GM23338 (cell line): ENCODE measurements at regions not wholly inside any gene's neighbourhood (a gene's known extent, or its start where the extent isn't known, plus 50 kb on each side); places are given as distances from the start of the nearest gene placed in this dataset.
"Not testable (repeated sequence)": the region's sequence is repeated elsewhere in the genome, so short reads cannot be mapped to it uniquely, and the experiment has no call there.

Experiments used
- ATAC-seq: fragments of 200-7000 bp; cut with Tn5 transposase; 3 replicates; pipeline ENCODE4 v1.9.1; 2020
- DNase-seq: peaks from one replicate; pipeline ENCODE4 v3.0.0-alpha.2; 2015; ENCODE audit warnings: low spot score
- H2AFZ ChIP-seq: fragments of 200-600 bp; sonication (generic); 2 replicates; pipeline ENCODE4 v1.8.0; 2016; ENCODE audit warnings: antibody characterized with exemption, mild to moderate bottlenecking, moderate library complexity
- H3F3A ChIP-seq: fragments of 200-600 bp; sonication (generic); replicated peaks from 2 replicates; pipeline ENCODE4 v1.8.0; 2017; ENCODE audit warnings: antibody characterized with exemption, mixed run types, low read depth
- H3K27ac ChIP-seq: fragments of 200-600 bp; sonication (generic); 2 replicates; pipeline ENCODE4 v1.6.1; 2016; ENCODE audit warnings: low read depth
- H3K27me3 ChIP-seq: fragments of 200-600 bp; sonication (generic); 2 replicates; pipeline ENCODE4 v1.8.0; 2016; ENCODE audit warnings: mild to moderate bottlenecking, mixed run types, moderate library complexity; ENCODE audit not compliant: insufficient read depth
- H3K36me3 ChIP-seq: fragments of 200-600 bp; sonication (generic); 2 replicates; pipeline ENCODE4 v1.8.0; 2016; ENCODE audit warnings: mild to moderate bottlenecking; ENCODE audit not compliant: insufficient read depth
- H3K4me1 ChIP-seq: fragments of 200-600 bp; sonication (generic); 2 replicates; pipeline ENCODE4 v1.8.0; 2016; ENCODE audit warnings: mild to moderate bottlenecking, moderate library complexity; ENCODE audit not compliant: insufficient read depth
- H3K4me2 ChIP-seq: fragments of 200-600 bp; sonication (generic); 2 replicates; pipeline ENCODE4 v1.7.1; 2017; ENCODE audit warnings: mixed run types
- H3K4me3 ChIP-seq: fragments of 200-600 bp; sonication (generic); 2 replicates; pipeline ENCODE4 v1.6.1; 2016; ENCODE audit warnings: mixed run types
- H3K79me2 ChIP-seq: fragments of 200-600 bp; sonication (generic); replicated peaks from 2 replicates; pipeline ENCODE4 v1.8.0; 2017; ENCODE audit warnings: mild to moderate bottlenecking; ENCODE audit not compliant: insufficient read depth
- H3K9me2 ChIP-seq: fragments of 200-600 bp; sonication (generic); 2 replicates; pipeline ENCODE4 v1.8.0; 2017; ENCODE audit not compliant: insufficient read depth
- H4K20me1 ChIP-seq: fragments of 200-600 bp; sonication (generic); replicated peaks from 2 replicates; pipeline ENCODE4 v1.8.0; 2017; ENCODE audit warnings: mild to moderate bottlenecking; ENCODE audit not compliant: insufficient read depth
- H3K27ac Mint-ChIP-seq: 2 replicates; pipeline ENCODE4 v1.8.0; 2020; ENCODE audit warnings: inconsistent platforms, mild to moderate bottlenecking, moderate library complexity, mixed read lengths
- H3K27me3 Mint-ChIP-seq: 3 replicates; pipeline ENCODE4 v1.8.0; 2022; ENCODE audit warnings: low read depth, mild to moderate bottlenecking, moderate library complexity, mixed read lengths, inconsistent platforms; ENCODE audit not compliant: insufficient read depth, poor library complexity
- H3K36me3 Mint-ChIP-seq: 3 replicates; pipeline ENCODE4 v1.8.0; 2021; ENCODE audit warnings: low read depth, mild to moderate bottlenecking, inconsistent platforms, moderate library complexity, mixed read lengths
- H3K4me1 Mint-ChIP-seq: 3 replicates; pipeline ENCODE4 v1.8.0; 2020; ENCODE audit warnings: mild to moderate bottlenecking, inconsistent platforms, mixed read lengths
- H3K4me3 Mint-ChIP-seq: 3 replicates; pipeline ENCODE4 v1.8.0; 2021; ENCODE audit warnings: moderate library complexity, mild to moderate bottlenecking, inconsistent platforms, mixed read lengths
- H3K9me3 Mint-ChIP-seq: 3 replicates; pipeline ENCODE4 v1.8.0; 2020; ENCODE audit warnings: moderate library complexity, mild to moderate bottlenecking, inconsistent platforms, mixed read lengths
- CREB1 ChIP-seq: fragments of 250-450 bp; sonication (Bioruptor Pico); IDR thresholded peaks from 2 replicates; pipeline ENCODE4 v1.5.0; 2020; ENCODE audit warnings: low read depth, mild to moderate bottlenecking, moderate library complexity
- ZNF331 ChIP-seq: fragments of 250-450 bp; sonication (Bioruptor Pico); IDR thresholded peaks from 2 replicates; pipeline ENCODE4 v1.5.0; 2020; ENCODE audit warnings: low read depth, mild to moderate bottlenecking, moderate library complexity
- TF ChIP-seq, protein P1 (sequence below): IDR thresholded peaks from one replicate; pipeline ENCODE4 v1.6.1; 2018; ENCODE audit warnings: antibody characterized with exemption; ENCODE audit not compliant: unreplicated experiment
- TF ChIP-seq, protein P2 (sequence below): IDR thresholded peaks from 2 replicates; pipeline ENCODE4 v1.6.1; 2016; ENCODE audit warnings: antibody characterized with exemption

DNA sequence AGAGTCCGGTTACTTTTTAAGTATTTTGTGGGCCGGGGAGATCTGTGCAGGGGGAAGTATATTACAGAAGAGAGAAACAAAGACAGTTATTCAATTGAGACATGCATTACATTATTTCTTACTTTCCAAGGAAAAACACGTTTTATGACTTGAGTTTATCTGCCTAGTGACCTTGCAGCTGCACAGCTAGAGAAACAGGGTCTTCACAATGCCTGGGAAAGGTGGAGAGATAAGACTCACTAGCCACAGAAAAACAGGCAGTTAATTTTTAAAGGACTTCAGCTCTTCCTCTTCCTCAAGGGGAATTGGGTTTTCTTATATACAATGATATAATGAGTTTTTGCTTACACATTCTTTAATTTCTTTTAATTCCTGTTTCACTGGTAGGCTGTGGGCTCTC is 121.8 kb downstream of the TBX19 start:
- not testable (repeated sequence) for H3K27me3 ChIP-seq, H3F3A ChIP-seq, DNase-seq, H3K27me3 Mint-ChIP-seq, H2AFZ ChIP-seq, H3K36me3 Mint-ChIP-seq, H3K27ac ChIP-seq, H3K4me1 Mint-ChIP-seq, H4K20me1 ChIP-seq, H3K27ac Mint-ChIP-seq, H3K4me2 ChIP-seq, H3K79me2 ChIP-seq, H3K4me3 Mint-ChIP-seq, H3K36me3 ChIP-seq, ATAC-seq, H3K9me3 Mint-ChIP-seq, H3K4me3 ChIP-seq
- Histone ChIP-seq H3K9me2 (0 out of 2 replicates have a peak, but pooled peaks cover 14% of the 10 kb centered on the region), H3K4me1 (peaks cover 13% of the 10 kb centered on the region)

DNA sequence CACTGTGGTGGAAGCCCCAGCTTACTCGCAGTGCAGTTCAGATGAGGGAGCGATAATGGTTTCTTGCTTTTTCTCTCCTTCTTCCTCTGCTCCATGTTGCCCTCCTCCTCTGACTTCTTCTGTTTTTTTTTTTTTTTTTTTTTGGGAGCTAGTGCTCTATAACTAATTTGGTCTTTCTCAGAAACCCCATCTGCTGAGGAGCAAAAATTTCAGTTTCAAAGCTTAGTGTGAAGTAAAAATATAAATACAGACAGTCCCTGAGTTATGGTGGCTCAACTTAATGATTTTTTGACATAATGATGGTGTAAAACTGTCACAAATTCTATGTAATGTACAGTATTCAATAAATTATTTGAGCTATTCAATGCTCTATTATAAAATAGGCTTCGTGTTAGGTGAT is 120.7 kb downstream of the TBX19 start:
- no peaks in the 10 kb centered on the region for H3K9me3 Mint-ChIP-seq
- Histone ChIP-seq H3K27me3 (no peaks in the 10 kb centered on the region), H2AFZ (no peak overlapping the region), H4K20me1 (no peaks in the 10 kb centered on the region), H3F3A (no peaks in the 10 kb centered on the region), H3K4me1 (peaks cover 13% of the 10 kb centered on the region), H3K9me2 (0 out of 2 replicates have a peak, but pooled peaks cover 14% of the 10 kb centered on the region), H3K79me2 (no peaks in the 10 kb centered on the region), H3K36me3 (no peaks in the 10 kb centered on the region), H3K4me2 (no peak overlapping the region), H3K4me3 (no peak overlapping the region), H3K27ac (no peak overlapping the region)
- DNase-seq (no peak), ATAC-seq (no peak)
- H3K4me3 Mint-ChIP-seq = no peak overlapping the region
- no peak overlapping the region for H3K27ac Mint-ChIP-seq
- peaks cover 1% of the 10 kb centered on the region for H3K27me3 Mint-ChIP-seq
- peaks cover 6% of the 10 kb centered on the region for H3K4me1 Mint-ChIP-seq
- no peaks in the 10 kb centered on the region for H3K36me3 Mint-ChIP-seq
- TF ChIP-seq, protein P1, sequence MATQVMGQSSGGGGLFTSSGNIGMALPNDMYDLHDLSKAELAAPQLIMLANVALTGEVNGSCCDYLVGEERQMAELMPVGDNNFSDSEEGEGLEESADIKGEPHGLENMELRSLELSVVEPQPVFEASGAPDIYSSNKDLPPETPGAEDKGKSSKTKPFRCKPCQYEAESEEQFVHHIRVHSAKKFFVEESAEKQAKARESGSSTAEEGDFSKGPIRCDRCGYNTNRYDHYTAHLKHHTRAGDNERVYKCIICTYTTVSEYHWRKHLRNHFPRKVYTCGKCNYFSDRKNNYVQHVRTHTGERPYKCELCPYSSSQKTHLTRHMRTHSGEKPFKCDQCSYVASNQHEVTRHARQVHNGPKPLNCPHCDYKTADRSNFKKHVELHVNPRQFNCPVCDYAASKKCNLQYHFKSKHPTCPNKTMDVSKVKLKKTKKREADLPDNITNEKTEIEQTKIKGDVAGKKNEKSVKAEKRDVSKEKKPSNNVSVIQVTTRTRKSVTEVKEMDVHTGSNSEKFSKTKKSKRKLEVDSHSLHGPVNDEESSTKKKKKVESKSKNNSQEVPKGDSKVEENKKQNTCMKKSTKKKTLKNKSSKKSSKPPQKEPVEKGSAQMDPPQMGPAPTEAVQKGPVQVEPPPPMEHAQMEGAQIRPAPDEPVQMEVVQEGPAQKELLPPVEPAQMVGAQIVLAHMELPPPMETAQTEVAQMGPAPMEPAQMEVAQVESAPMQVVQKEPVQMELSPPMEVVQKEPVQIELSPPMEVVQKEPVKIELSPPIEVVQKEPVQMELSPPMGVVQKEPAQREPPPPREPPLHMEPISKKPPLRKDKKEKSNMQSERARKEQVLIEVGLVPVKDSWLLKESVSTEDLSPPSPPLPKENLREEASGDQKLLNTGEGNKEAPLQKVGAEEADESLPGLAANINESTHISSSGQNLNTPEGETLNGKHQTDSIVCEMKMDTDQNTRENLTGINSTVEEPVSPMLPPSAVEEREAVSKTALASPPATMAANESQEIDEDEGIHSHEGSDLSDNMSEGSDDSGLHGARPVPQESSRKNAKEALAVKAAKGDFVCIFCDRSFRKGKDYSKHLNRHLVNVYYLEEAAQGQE = no peak
- TF ChIP-seq ZNF331 (CRISPR knock-in tag) = no peak

DNA sequence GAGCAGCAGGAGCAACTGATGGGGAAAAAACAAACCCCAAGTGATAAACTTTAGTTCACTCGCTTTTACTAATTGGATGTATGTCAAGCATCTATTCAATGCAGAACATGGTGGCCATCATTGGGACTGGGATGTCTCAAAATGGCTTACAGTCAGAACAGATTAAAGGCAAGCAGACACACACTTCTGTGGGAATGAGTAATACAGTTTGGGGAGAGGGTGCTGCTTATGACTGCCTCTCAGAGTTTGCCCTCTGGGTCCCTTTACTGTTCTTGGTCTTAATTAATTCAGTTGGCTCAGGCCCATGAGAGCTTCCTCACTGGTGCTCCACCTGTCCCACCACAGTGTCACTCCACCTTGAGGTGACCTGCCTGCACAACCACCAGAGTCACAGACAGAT is 119.5 kb downstream of the TBX19 start:
- Histone ChIP-seq H3K4me1 (peaks cover 13% of the 10 kb centered on the region), H3K9me2 (0 out of 2 replicates have a peak, but pooled peaks cover 14% of the 10 kb centered on the region), H3K36me3 (no peaks in the 10 kb centered on the region), H3F3A (no peaks in the 10 kb centered on the region), H3K4me3 (no peak overlapping the region), H3K27ac (no peak overlapping the region), H2AFZ (no peak overlapping the region), H3K4me2 (no peak overlapping the region), H4K20me1 (no peaks in the 10 kb centered on the region), H3K27me3 (no peaks in the 10 kb centered on the region), H3K79me2 (no peaks in the 10 kb centered on the region)
- no peak for DNase-seq
- Mint-ChIP-seq H3K4me1 (peaks cover 6% of the 10 kb centered on the region), H3K27me3 (peaks cover 1% of the 10 kb centered on the region), H3K4me3 (no peak overlapping the region), H3K27ac (no peak overlapping the region), H3K9me3 (no peaks in the 10 kb centered on the region), H3K36me3 (no peaks in the 10 kb centered on the region)
- no peak for ATAC-seq
- TF ChIP-seq CREB1 (CRISPR knock-in tag) = no peak
- TF ChIP-seq, protein P2, sequence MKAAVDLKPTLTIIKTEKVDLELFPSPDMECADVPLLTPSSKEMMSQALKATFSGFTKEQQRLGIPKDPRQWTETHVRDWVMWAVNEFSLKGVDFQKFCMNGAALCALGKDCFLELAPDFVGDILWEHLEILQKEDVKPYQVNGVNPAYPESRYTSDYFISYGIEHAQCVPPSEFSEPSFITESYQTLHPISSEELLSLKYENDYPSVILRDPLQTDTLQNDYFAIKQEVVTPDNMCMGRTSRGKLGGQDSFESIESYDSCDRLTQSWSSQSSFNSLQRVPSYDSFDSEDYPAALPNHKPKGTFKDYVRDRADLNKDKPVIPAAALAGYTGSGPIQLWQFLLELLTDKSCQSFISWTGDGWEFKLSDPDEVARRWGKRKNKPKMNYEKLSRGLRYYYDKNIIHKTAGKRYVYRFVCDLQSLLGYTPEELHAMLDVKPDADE = no peak
